ENCODE measurements at regions not wholly inside any gene's neighbourhood (a gene's known extent, or its start where the extent isn't known, plus 50 kb on each side); places are given as distances from the start of the nearest gene placed in this dataset.

GRCh38 chr3:55204417-55204816 lies 276.6 kb upstream of the LRTM1 start:
- TF ChIP-seq EP300 (IDR thresholded peaks at IDR 0.05; ENCODE audit: low read depth), result no peak
- TF ChIP-seq, protein P1, sequence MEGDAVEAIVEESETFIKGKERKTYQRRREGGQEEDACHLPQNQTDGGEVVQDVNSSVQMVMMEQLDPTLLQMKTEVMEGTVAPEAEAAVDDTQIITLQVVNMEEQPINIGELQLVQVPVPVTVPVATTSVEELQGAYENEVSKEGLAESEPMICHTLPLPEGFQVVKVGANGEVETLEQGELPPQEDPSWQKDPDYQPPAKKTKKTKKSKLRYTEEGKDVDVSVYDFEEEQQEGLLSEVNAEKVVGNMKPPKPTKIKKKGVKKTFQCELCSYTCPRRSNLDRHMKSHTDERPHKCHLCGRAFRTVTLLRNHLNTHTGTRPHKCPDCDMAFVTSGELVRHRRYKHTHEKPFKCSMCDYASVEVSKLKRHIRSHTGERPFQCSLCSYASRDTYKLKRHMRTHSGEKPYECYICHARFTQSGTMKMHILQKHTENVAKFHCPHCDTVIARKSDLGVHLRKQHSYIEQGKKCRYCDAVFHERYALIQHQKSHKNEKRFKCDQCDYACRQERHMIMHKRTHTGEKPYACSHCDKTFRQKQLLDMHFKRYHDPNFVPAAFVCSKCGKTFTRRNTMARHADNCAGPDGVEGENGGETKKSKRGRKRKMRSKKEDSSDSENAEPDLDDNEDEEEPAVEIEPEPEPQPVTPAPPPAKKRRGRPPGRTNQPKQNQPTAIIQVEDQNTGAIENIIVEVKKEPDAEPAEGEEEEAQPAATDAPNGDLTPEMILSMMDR (IDR thresholded peaks at IDR 0.05), result no peak
- no peak for TF ChIP-seq POLR2AphosphoS5 (IDR thresholded peaks at IDR 0.05)
- no peak for TF ChIP-seq POLR2A (IDR thresholded peaks at IDR 0.05)
- in situ Hi-C loops (cut with MboI; ENCODE audit: low pct_ligation_motif_present in 1 of 4, low pct_unique_long_range_greater_than_20kb in 1 of 4, low sequenced_read_pairs in 3 of 4), result no loop called here

DNA sequence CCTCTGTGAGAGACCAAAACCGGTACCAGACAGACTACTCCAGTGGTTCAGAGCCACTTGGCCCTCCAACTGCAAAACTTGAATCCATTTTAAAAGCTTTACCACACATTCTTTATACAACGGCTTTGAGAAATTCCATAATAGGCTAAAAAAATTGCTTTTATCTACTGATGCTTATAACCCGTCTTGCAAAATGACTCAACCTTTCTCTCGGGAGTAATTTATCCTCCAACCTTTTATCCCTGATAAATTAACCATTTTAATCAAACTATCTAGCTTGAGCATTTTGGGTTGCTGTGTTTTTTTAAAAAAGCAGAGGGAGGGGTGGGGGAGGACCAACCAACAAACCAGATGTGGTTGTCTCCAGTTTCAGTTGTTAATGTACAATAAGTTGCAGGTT lies 275.7 kb upstream of the LRTM1 start:
- in situ Hi-C loops (cut with MboI; ENCODE audit: low pct_ligation_motif_present in 1 of 4, low pct_unique_long_range_greater_than_20kb in 1 of 4, low sequenced_read_pairs in 3 of 4), result no loop called here
- no peaks in the 10 kb centered on the region for H3K27me3 ChIP-seq
- H3K36me3 ChIP-seq, result no peaks in the 10 kb centered on the region
- no peaks in the 10 kb centered on the region for H3K4me1 ChIP-seq
- intact Hi-C loops (cut with DNase I; ENCODE audit: low total_unique reads), result no loop called here
- H3K9me3 ChIP-seq, result no peaks in the 10 kb centered on the region
- 87 to 90% methylated on average over 4 of the region's 4 CpGs for WGBS, 2 donors (ENCODE audit: low coverage in 1 of 2)
- no peak for TF ChIP-seq POLR2A (IDR thresholded peaks at IDR 0.05)
- TF ChIP-seq POLR2AphosphoS5 (IDR thresholded peaks at IDR 0.05), result no peak
- TF ChIP-seq, protein P1 (IDR thresholded peaks at IDR 0.05), result no peak
- TF ChIP-seq EP300 (IDR thresholded peaks at IDR 0.05; ENCODE audit: low read depth), result no peak
- no peak overlapping the region for H3K27ac ChIP-seq
- no peak overlapping the region for H3K4me3 ChIP-seq
- DNase-seq, result no peak

More at GRCh38 chr3:55204417-55204816, 276.6 kb upstream of the LRTM1 start:
- Histone ChIP-seq H3K27ac (no peak overlapping the region), H3K9me3 (no peaks in the 10 kb centered on the region), H3K27me3 (no peaks in the 10 kb centered on the region), H3K4me3 (no peak overlapping the region), H3K36me3 (no peaks in the 10 kb centered on the region), H3K4me1 (no peaks in the 10 kb centered on the region)
- DNase-seq, result no peak
- WGBS, 2 donors (ENCODE audit: low coverage in 1 of 2), result 100% methylated on average over 1 of the region's 1 CpG; no CpG with 5 or more reads in 1 of the 2 donors
- intact Hi-C loops (cut with DNase I; ENCODE audit: low total_unique reads), result no loop called here

GRCh38 chr3:55203006-55203405 lies 275.1 kb upstream of the LRTM1 start:
- Histone ChIP-seq H3K4me1 (no peaks in the 10 kb centered on the region), H3K4me3 (no peak overlapping the region), H3K27ac (no peak overlapping the region), H3K36me3 (no peaks in the 10 kb centered on the region), H3K27me3 (no peaks in the 10 kb centered on the region), H3K9me3 (no peaks in the 10 kb centered on the region)
- intact Hi-C loops (cut with DNase I; ENCODE audit: low total_unique reads) (no loop called here), in situ Hi-C loops (cut with MboI; ENCODE audit: low pct_ligation_motif_present in 1 of 4, low pct_unique_long_range_greater_than_20kb in 1 of 4, low sequenced_read_pairs in 3 of 4) (no loop called here)
- WGBS, 2 donors (ENCODE audit: low coverage in 1 of 2), result 79 to 81% methylated on average over 4 of the region's 4 CpGs
- TF ChIP-seq POLR2A (IDR thresholded peaks at IDR 0.05), result no peak
- no peak for DNase-seq

DNA sequence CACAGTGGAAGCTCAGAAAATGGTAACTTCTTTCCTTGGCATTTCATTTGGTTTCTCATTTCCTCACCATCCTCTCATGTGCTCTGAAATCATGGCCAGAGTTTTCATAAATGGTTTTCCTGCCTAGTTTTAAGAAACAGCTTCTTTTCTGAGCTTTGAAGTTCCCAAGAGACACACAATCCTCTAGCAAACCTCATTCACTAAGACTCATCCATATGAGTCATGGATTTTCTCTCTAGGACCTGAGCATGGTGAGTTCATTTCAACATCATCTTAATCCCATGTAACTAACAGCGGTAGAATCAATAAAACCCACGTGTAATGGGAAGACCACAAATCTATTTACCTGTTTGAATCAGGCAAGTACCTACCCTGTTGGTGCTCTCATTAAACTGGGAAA lies 274.5 kb upstream of the LRTM1 start:
- Histone ChIP-seq H3K36me3 (no peaks in the 10 kb centered on the region), H3K27me3 (no peaks in the 10 kb centered on the region), H3K4me3 (no peak overlapping the region), H3K4me1 (no peaks in the 10 kb centered on the region), H3K27ac (no peak overlapping the region), H3K9me3 (no peaks in the 10 kb centered on the region)
- intact Hi-C loops (cut with DNase I; ENCODE audit: low total_unique reads), result no loop called here
- WGBS, 2 donors (ENCODE audit: low coverage in 1 of 2), result 70% methylated on average over 2 of the region's 2 CpGs
- DNase-seq, result no peak
- TF ChIP-seq EP300 (IDR thresholded peaks at IDR 0.05; ENCODE audit: low read depth), result no peak
- no peak for TF ChIP-seq POLR2A (IDR thresholded peaks at IDR 0.05)
- TF ChIP-seq, protein P1 (IDR thresholded peaks at IDR 0.05), result no peak
- in situ Hi-C loops (cut with MboI; ENCODE audit: low pct_ligation_motif_present in 1 of 4, low pct_unique_long_range_greater_than_20kb in 1 of 4, low sequenced_read_pairs in 3 of 4), result no loop called here

DNA sequence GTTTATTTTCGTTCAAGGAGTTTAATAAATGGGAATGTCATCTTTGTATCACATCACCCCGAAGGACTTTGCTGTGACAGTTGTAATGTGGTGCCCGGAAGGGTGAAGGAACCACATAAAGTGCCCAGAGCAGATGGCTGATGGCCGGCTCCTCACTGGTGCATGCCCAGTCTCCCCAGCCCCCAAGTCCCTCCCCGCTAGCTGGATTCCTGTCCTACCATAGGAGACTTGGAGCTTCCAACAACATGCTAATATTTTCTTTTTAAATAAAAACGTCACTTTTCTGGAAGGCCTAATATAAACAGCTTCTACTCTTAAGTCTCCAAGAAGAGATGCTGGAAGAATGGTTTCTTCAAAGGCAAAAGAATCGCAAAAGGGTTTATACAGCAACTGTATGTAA lies 273.9 kb upstream of the LRTM1 start:
- intact Hi-C loops (cut with DNase I; ENCODE audit: low total_unique reads) (no loop called here), in situ Hi-C loops (cut with MboI; ENCODE audit: low pct_ligation_motif_present in 1 of 4, low pct_unique_long_range_greater_than_20kb in 1 of 4, low sequenced_read_pairs in 3 of 4) (no loop called here)
- H3K27ac ChIP-seq, result no peak overlapping the region
- no peak for TF ChIP-seq EP300 (IDR thresholded peaks at IDR 0.05; ENCODE audit: low read depth)
- TF ChIP-seq POLR2A (IDR thresholded peaks at IDR 0.05), result no peak
- no peak for TF ChIP-seq POLR2AphosphoS5 (IDR thresholded peaks at IDR 0.05)
- TF ChIP-seq, protein P1 (IDR thresholded peaks at IDR 0.05), result no peak
- WGBS, 2 donors (ENCODE audit: low coverage in 1 of 2), result 75 to 78% methylated on average over 4 to 7 of the region's 7 CpGs
- H3K4me3 ChIP-seq, result no peak overlapping the region
- no peak for DNase-seq
- H3K27me3 ChIP-seq, result no peaks in the 10 kb centered on the region
- H3K36me3 ChIP-seq, result no peaks in the 10 kb centered on the region
- no peaks in the 10 kb centered on the region for H3K4me1 ChIP-seq
- no peaks in the 10 kb centered on the region for H3K9me3 ChIP-seq
